HG03565 (cell line): ENCODE measurements at regions not wholly inside any gene's neighbourhood (a gene's known extent, or its start where the extent isn't known, plus 50 kb on each side); places are given as distances from the start of the nearest gene placed in this dataset.
"Not testable (repeated sequence)": the region's sequence is repeated elsewhere in the genome, so short reads cannot be mapped to it uniquely, and the experiment has no call there.

Source experiments
- ATAC-seq: cut with Tn5 transposase; IDR thresholded peaks from one replicate; pipeline ENCODE4 v1.9.1; 2021; ENCODE audit warnings: mild to moderate bottlenecking, moderate library complexity; ENCODE audit not compliant: unreplicated experiment

DNA sequence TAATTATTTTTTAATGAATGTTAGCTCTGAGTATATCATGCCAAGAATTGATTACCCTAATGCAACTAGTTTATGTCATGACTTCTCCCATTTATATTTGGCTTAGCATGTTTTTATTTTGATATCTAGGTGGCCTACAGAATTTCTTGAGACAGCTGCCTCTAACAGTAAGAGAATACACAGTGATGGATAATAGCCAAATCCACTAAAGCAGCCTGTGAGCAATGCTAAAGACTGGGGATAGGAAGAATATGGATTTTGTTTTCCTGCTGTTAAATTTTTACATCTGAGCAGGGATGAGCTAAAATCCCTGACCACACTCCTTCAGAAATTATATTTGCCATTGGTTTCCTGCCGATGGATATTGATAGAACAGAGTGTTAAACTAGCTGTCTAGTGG lies 149.3 kb upstream of the TGFBR2 start:
- no peak for ATAC-seq

DNA sequence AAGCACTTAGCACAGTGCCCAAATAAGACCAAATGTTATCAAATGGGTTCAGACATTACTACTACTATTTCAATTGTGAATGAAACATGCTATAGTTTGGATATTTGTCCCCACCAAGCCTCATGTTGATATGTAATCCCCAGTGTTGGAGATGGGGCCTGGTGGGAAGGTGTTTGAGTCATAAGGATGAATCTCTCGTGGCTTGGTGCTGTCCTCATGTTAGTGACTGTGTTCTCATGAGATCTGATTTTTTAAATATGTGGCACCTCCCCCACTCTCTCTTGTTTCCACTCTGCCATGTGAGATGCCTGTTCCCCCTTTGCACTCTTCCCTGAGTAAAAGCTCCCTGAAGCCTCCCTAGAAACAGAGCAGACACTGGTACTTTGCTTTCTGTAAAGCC lies 148.7 kb upstream of the TGFBR2 start:
- no peak for ATAC-seq

DNA sequence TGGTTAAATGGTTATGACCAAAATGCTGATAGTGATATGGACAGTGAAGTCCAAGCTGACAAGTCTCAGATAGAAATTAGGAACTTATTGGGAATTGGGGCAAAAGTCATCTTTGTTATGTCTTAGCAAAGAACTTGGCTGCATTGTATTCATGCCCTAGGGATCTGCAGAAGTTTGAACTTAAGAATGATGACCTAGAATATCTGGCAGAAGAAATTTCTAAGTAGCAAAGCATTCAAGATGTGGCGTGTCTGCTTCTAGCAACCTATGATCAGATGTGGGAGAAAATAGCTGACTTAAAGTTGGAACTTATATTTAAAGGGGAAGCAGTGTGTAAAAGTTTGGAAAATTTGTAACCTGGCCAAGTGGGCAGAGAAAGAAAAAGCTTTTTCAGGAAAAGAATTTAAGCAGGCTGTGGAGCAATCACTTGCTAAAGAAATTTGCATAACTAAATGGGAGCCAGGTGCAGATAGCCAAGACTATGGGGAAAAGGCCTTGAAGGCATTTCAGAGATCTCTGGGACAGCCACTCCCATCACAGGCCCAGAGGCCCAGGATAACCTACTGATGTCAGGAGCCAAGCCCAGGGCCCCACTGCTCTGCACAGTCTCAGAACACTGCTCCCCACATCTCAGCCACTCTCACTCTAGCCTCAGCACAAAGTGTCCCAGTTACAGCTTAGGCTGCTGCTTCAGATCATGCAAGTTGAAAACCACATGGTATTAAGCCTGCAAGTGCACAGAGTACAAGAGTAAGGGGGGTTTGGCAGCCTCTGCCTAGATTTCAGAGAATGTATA lies 147.8 kb upstream of the TGFBR2 start:
- no peak for ATAC-seq

DNA sequence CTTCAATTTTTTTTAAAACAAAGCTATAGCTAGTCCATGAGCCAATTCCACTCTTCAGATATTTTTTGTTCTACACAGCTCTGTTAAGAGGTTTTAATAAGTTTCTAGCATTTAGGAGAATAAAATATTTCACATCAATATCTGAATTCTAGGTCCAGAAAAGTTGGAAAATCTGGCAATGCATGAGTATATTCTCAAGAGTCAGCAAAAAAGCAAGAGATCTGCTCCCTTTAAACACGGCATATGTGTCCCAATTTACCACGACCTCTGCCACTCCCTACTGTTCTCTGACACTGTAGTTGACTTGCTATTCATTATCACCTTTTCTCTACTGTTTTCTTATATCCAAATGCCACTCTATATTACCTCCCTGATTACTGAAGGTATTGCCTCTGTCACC lies 145.1 kb upstream of the TGFBR2 start:
- ATAC-seq, result no peak

DNA sequence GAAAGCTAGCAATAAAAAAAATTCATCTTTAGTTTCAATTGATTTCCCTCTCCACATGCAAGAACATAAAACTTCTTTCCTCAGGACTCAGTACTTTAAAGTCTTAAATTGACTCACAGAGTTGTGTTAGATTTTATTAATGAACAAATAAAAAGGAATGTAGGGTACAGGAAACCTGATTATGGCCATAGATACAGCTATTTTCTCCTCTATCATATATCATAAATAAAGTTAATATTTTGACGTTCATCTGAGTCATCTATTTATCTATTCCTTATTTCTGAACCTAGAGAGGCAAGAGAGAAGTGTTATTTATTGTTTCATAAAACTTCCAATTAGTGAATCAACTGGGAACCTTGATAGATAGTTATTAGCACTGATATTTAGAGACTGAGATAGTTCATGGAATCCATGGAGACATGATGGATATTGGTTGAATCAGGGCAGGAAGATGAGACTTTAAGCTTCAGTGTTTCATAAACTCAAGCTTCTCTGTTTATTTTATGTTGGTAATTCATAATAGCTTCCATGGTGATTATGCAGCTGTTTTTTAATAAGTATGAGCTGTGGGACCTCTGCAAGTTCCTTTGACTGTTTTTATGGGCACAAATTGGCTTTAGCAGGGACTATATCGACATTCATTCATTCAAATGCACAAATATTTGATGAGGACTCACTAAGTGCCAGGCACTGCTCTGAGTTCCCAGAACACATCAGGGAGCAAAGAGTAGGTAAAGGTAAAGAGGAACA lies 143.5 kb upstream of the TGFBR2 start:
- ATAC-seq, result no peak

DNA sequence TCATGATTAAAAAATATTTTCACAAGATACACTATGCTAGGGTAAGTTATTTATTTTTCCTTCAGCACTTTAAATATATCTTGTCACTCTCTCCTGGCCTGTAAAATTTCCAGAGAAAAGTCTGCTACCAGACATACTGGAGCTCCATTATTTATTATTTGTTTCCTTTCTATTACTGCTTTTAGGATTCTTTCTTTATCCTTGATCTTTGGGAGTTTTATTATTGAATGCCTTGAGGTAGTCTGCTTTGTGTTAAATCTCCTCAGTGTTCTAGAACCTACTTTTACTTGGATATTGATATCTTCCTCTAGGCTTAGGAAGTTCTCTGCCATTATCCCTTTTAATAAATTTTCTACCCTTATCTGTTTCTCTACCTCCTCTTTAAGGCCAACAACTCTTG lies 142.0 kb upstream of the TGFBR2 start:
- ATAC-seq, result no peak

DNA sequence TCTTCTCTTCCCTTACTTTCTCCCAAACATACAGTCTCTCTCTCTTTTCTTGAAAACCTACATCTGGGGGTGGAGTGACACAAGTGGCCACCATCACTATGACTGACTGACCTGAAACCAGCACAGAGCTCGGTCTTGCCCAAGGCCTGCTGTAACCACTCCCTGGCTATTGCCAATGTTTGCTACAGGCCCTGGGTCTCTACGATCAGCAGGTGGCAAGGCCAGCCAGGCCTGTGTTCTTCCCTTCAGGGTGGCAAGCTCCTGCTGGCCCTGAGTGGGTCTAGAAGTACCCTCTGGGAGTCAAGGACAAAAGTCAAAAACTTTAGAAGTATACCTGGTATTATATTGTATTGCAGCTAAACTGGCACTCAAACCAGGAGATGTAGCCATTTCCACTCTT lies 140.9 kb upstream of the TGFBR2 start:
- ATAC-seq, result no peak

DNA sequence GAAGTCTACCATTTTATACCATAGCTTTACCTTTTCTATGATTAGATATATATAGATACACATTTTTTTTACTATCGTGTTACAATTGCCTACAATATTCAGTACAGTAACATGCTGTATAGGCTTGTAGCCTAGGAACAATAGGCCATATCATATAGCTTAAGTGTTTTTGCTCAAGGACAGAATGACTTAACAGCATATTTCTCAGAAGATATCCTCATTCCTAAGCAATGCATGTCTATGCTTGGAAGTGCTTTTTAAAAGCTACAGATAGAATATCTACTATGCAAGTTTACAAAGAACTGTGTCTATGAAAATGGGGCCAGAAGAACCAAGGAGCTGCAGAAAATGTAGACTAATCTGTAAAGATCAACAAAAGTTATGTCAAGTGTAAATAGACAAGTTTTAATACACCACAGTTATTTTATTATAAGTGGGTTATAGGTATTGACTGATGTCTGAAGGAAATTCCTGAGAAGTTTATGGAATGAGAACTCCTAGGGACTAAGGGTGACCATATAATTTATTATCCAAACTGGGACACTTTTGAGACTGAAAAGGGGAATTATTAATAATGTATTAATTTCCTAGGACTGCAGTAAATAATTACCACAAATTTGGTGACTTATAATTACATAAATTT lies 138.7 kb upstream of the TGFBR2 start:
- no peak for ATAC-seq

DNA sequence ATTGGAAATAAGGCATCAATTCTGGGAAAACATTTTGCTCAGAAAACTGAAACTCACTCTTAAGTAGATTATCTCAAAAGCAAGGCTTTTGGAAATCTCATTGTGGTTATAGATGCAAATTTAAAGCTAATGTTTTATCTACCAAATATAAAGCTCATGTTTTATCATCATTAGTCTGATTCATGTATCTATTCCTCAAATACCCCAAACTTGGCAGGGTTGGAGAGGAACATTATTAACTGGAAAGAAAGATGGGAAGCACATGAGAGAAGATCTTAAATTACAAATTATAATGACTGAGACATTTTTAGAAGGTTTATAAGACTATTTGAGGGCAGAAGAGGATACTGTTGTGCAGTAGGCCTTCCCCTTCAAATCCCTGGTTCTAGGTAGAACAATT lies 137.3 kb upstream of the TGFBR2 start:
- ATAC-seq, result no peak

DNA sequence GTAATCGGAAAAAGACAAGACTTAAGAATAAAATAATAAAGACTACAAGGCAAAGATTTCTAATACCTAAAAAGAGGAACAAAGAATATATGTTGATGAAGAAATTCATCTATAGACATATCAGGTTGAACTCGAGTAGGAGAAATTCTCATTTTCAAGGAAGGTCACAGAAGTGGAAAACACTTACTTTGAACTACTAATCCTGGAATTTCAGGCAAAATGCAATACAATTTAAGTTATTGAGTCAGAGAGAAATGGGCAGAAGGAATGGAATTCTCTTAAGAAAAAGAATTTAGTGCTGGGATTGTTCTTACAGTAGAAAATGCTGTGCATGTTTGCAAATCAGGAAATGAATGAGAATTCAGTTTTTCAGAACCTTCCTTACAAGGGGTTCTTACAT lies 135.9 kb upstream of the TGFBR2 start:
- no peak for ATAC-seq

DNA sequence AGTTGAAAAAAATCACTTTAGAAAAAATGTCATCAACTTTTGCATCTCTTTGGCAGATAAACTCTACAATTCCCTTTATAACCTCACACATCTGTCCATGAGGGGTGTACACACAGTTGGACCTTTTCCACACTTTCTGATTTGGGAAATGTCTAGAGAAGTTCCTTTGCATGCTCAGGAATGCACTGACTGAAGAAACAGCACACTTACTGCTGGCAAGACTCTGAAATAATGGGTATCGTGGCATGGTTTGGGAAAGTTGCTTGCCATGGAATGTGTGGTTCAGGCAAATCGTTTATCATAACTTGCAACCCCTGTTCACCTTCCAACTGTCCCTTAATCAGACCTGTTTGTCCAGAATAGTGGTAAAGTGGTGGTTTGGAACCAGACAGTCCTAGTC lies 135.3 kb upstream of the TGFBR2 start:
- ATAC-seq, result no peak

DNA sequence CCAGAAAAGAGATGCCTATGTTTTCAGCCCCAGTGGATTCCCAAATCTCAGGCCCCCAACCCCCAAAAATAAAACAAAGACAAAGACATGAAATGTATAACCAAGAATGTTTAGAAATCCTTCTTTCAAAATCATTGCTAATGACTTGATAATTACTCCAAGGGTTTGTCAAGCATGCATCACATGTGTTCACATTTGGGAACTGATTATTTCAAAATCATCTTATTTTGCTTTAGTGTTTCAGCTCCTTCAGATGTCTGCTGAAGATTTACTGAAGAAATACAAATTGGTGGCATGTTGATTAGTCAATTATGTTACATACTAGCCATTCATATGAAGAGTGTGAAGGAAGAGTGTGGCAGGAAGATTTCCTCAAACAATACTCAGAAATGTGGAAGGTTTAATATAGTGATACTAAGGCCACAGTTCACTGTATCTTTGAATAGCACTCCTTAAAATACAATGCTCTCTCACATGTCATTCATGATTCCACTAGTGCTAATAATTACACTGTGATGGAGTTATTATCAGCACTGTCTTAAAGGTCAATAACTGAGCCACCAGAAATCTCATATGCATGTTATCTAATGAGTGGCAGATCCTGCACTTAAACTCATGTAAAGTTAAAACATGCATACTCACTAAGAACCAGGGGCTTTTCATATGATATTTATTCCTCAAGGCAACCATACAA lies 134.5 kb upstream of the TGFBR2 start:
- ATAC-seq, result no peak

DNA sequence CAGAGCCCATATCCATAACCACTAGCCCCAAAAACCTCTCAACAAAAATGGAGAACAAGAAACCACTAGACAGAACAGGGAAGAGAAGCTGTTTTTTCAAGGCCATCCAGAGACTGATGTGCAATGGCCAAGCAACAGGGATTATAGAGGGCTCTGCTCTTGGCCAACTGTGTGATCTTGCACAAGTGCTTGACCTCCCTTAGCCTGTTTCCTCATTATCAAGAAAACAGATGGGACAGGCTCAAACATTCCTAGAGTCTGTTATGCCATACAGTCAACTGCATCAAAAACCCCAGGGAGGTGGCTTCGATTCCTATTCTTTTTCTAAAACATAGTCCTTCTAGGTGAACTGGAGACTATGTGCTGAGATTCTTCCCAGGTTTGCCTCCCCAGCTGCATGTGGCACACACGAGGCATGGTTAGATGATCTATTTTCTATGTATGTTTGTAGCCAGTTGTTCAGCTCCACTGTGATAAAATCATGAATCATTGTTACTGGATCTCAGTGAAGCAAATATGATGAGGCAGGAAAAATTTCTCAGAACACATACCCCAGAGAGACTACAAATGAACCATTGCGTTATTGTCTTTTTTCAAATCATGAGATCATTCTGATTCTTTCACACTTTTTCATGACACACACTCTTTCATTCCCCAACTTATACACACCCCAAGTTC lies 132.9 kb upstream of the TGFBR2 start:
- no peak for ATAC-seq

DNA sequence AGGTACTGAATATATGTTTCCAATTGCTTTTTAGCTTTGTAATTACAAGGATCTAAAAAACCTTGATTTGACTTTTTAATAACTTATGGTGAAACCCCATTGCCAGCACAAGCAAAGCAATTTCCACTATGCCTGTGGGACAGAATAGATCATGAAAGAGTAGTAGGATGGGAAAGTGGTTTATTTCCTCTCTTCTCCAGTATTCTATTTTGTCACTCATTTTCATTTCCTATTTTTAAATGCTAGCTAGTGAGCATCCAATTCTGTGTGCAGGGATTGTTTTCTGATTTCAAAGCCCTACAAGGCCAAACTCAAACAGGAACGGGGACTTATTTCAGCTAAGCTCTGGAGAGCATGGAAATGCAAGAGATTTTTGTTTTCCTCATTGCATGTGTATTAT lies 132.0 kb upstream of the TGFBR2 start:
- no peak for ATAC-seq

DNA sequence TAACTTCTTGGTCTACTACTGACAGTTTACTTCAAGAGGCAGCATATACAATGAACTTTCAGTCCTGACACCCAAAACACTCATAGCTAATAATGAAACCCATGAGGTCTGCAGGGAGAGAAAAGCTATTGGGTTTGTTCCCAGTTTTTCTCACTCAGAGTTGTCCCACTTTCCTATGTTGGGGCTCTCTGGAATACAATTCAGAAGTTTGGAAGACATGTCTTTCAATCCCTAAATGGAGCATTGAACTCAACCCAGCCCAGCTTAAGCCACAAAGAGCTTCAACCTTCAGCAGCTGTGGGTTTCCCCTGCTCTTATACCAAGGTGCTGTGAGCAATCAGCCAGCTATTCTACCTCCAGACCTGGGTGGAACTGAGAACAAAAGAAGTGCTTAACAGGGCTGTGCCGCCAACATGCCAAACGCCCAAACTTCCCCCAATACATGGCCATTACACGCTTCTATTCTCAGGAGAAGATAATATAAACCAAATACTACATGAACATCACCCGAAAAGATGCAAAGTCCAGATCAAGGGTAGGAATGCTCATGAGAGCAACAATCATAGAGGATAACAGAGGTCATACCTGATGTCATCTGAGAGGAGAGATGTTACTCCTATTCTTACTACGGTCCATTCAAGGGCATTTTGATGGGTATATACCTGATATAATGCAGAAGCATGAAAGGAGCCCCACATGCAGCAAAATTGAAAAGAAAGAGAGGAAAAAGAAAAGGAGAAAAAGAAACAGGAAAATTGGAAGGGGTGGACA lies 131.2 kb upstream of the TGFBR2 start:
- ATAC-seq, result peak; percentile 82

DNA sequence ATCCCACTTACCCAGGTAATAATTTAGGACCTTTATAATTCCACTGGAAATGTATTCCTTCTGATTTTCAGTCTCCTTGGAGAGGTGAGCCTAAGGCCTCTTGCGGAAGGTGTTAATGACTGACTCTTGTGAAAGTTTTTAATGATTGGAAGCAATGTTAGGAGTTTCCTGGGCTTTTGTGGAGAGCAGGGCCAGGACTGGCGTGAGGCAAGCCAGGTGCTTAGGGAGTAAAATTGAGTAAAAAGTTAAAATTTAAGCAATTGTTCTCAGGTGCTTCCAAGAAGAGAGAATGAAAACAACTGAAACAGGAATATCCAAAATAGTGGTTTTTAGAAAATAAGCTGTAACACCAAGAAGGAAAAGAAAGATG lies 130.6 kb upstream of the TGFBR2 start:
- ATAC-seq, result no peak

DNA sequence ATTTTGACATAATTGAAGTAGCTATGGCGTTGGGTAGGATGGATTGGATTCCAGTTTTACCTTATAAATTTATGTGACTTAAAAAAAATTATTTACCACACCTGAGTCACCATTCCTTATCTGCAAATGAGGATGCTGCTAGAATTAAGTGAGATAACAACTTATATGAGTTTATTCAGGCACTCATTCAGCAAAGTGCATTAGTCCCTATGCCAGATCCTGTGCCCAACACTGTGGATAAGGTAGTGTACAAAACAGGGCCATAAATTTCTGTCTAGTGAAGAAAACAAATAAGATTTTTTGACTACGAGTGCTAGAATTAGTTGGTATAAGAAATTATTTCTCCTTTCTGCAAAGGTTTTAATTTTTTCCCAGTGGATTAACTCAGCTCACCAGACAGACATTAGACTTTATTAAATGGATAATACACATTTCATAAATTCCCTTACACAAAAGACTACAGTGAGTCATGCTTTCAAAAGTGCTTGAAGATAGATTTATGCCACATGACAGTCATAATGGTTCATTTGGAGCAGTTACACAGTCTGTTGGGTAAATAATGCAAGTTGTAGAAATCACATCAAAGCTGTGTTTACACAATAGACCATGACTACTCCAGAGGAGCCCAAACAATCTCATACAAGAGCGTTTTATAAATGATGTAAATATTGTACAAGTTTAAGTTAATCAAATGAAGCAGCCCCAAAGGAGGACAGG lies 129.9 kb upstream of the TGFBR2 start:
- no peak for ATAC-seq

DNA sequence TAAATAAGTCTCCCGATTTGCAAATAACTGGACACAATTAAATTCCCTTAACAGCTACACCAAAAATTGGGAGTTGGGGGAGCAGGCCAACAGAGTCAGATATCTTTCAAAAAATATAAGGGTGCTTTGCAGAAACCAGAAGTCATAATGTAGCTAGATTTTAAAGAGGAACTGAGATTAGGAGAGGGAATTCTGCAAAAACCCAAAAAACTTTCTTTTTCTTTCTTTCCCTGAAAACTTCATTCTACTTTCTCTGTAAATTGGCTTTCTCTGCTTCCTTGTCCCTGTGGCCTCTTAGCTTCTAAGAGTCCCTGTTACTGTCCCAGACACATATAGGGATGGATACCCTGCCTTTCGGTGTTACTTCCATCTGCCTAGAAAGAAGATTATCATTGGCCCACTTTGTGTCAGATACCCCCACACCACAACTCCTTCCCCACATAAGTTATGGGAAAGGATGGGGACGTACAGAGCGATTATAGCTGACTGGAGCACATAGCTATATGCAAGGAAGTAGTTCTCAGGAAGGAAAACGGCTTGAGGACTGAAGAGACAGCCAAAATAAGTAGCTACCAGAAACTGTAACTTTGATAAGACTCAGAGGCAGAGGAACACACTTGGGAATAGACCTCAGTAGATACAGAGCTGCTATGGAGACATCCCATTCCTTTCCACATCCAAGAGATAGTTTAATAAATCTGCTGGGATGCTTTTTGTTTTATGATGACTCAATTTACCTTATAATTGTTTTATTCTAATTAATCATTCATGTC lies 129.1 kb upstream of the TGFBR2 start:
- ATAC-seq, result no peak

DNA sequence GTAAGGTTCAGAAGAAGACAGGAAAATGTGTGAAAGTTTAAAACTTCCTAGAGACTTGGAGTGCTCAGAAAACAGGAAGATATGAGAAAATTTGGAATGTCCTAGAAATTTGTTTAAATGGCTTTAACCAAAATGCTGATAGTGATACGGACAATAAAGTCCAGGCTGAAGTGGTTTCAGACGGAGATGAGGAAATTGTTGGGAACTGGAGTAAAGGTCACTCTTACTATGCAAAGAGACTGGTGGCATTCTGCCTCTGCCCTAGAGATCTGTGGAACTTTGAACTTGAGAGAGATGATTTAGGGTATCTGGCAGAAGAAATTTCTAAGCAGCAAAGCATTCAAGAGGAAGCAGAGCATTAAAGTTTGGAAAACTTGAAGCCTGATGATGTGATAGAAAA lies 126.7 kb upstream of the TGFBR2 start:
- not testable (repeated sequence) for ATAC-seq
